Body of pancreas (tissue), 4 donors: ENCODE measurements at regions not wholly inside any gene's neighbourhood (a gene's known extent, or its start where the extent isn't known, plus 50 kb on each side); places are given as distances from the start of the nearest gene placed in this dataset.

ENCODE experiments used
- ATAC-seq: fragments of 150-250 bp; one replicate; pipeline ENCODE4 v1.9.1; 2016
- DNase-seq, 4 donors: peaks; one replicate each; pipeline ENCODE4 v3.0.0-alpha.2; 2019
- H3K27ac ChIP-seq, 4 donors: fragments of 200-600 bp; sonication (generic); 1 replicate in 3 of 4; 2 replicates in 1 of 4; pipeline versions ENCODE4 v1.5.1 to v1.6.1; 2016 to 2019; ENCODE audit warnings: mild to moderate bottlenecking in 1 of 4, mixed read lengths in 1 of 4, moderate library complexity in 1 of 4
- H3K27me3 ChIP-seq, 2 donors: fragments of 200-600 bp; sonication (generic); one replicate each; pipeline ENCODE4 v1.6.0; 2016; ENCODE audit warnings: mild to moderate bottlenecking in 1 of 2
- H3K36me3 ChIP-seq, 2 donors: fragments of 200-600 bp; sonication (generic); replicated peaks in 1 of 2; 2 replicates each; pipeline ENCODE4 v1.5.1; 2016; ENCODE audit warnings: low read depth in 2 of 2; ENCODE audit not compliant: insufficient read depth in 1 of 2
- H3K4me1 ChIP-seq: fragments of 200-600 bp; sonication (generic); one replicate; pipeline ENCODE4 v1.6.0; 2016
- H3K4me3 ChIP-seq, 2 donors: fragments of 200-600 bp; sonication (generic); 1 replicate in 1 of 2; 2 replicates in 1 of 2; pipeline ENCODE4 v1.5.1; 2016 to 2019
- H3K9me3 ChIP-seq, 3 donors: fragments of 200-600 bp; sonication (generic); 1 replicate in 2 of 3; 2 replicates in 1 of 3; pipeline ENCODE4 v1.5.1; 2016
- POLR2A ChIP-seq, 3 donors: fragments of 450-650 bp; IDR thresholded peaks; one replicate each; pipeline ENCODE4 v1.6.1; 2016; ENCODE audit warnings: antibody characterized with exemption in 3 of 3, mild to moderate bottlenecking in 2 of 3
- WGBS, 2 donors: methylation state at CpG; one replicate each; pipeline ENCODE4 v1.1.5; 2017; 5-methylcytosine and 5-hydroxymethylcytosine counted together
- intact Hi-C: fragments of 100-400 bp; cut with DNase I; formaldehyde crosslinking; loops from one replicate; pipeline ENCODE4 v1.15.1; 2023
- TF ChIP-seq, protein P1 (sequence below), 7 experiments: fragments of 450-650 bp in 4 of 7; fragments of 200-600 bp in 3 of 7; sonication (generic) in 3 of 7; IDR thresholded peaks; one replicate each; pipeline ENCODE4 v1.5.1; 2016 to 2019; ENCODE audit warnings: antibody characterized with exemption in 7 of 7

DNA sequence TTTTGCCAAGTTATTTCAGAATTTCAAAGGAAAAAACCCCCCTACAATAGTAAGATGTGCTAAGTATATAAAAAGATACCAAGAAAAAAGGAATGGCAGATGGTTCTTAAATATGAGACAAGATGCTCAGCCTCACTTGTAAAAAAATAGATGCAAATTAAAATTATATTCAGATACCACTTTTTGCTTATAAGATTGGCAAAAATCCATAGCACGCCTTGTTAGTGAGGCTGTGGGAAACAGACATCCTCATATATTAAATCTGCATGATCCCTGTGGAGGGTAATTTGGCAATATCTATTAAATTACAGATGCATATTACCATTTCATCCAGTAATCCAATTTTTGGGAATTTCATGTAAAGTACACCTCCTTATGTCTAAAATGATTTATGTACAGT, 62.5 kb upstream of the PDHA1 start:
- H3K27me3 ChIP-seq: no peaks in the 10 kb centered on the region
- H3K27ac ChIP-seq: no peak overlapping the region
- H3K9me3 ChIP-seq: no peaks in the 10 kb centered on the region
- DNase-seq (no peak), ATAC-seq (no peak)
- no peak for TF ChIP-seq POLR2A (IDR thresholded peaks at IDR 0.05)
- TF ChIP-seq, protein P1, sequence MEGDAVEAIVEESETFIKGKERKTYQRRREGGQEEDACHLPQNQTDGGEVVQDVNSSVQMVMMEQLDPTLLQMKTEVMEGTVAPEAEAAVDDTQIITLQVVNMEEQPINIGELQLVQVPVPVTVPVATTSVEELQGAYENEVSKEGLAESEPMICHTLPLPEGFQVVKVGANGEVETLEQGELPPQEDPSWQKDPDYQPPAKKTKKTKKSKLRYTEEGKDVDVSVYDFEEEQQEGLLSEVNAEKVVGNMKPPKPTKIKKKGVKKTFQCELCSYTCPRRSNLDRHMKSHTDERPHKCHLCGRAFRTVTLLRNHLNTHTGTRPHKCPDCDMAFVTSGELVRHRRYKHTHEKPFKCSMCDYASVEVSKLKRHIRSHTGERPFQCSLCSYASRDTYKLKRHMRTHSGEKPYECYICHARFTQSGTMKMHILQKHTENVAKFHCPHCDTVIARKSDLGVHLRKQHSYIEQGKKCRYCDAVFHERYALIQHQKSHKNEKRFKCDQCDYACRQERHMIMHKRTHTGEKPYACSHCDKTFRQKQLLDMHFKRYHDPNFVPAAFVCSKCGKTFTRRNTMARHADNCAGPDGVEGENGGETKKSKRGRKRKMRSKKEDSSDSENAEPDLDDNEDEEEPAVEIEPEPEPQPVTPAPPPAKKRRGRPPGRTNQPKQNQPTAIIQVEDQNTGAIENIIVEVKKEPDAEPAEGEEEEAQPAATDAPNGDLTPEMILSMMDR (IDR thresholded peaks at IDR 0.05): no peak
- no peaks in the 10 kb centered on the region for H3K4me1 ChIP-seq
- 50 to 57% methylated on average over 1 of the region's 1 CpG for WGBS, 2 donors
- no peak overlapping the region for H3K4me3 ChIP-seq
- intact Hi-C loops: no loop called here
- no peaks in the 10 kb centered on the region for H3K36me3 ChIP-seq

DNA sequence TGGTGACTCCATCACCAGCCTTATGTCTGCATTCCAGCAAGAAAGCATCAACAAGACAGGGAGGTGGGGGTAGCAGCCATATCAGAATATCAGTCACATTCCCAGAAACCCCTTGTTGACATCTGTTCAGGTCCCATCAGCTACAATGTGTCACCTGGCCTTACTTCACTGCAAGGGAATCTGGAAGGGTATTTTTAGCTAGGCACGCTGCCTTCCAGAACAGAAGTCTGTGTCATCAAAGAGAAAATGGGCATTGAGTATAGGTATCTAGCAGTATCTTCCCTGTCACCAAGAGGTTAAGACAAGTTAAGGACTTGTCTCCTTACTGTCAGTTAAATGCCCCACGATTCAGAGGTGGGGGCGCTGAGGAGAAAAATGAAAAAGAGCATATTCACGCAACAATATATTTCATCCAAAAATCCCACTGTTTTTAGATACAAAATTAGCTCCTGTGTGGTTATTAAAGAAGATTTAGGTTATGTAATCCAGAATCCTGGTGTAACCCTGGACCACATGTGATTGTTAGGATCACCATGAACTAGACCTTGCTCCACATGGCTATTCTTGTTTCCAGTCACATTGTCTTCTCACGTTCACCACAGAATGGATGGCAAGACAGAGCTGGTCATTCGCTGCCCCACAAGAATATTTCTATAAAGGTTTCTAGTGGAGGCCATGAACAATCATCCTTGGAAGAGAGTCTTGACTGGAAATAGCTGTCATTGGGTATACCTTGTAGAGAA, 60.0 kb upstream of the PDHA1 start:
- WGBS, 2 donors: 77 to 89% methylated on average over 5 to 6 of the region's 6 CpGs
- no peaks in the 10 kb centered on the region for H3K4me1 ChIP-seq
- no peaks in the 10 kb centered on the region for H3K36me3 ChIP-seq
- no peaks in the 10 kb centered on the region for H3K9me3 ChIP-seq
- no peak for TF ChIP-seq POLR2A (IDR thresholded peaks at IDR 0.05)
- TF ChIP-seq, protein P1 (IDR thresholded peaks at IDR 0.05): no peak
- intact Hi-C loops: no loop called here
- H3K27ac ChIP-seq: no peak overlapping the region
- no peaks in the 10 kb centered on the region for H3K27me3 ChIP-seq
- no peak for DNase-seq
- no peak overlapping the region for H3K4me3 ChIP-seq
- no peak for ATAC-seq

DNA sequence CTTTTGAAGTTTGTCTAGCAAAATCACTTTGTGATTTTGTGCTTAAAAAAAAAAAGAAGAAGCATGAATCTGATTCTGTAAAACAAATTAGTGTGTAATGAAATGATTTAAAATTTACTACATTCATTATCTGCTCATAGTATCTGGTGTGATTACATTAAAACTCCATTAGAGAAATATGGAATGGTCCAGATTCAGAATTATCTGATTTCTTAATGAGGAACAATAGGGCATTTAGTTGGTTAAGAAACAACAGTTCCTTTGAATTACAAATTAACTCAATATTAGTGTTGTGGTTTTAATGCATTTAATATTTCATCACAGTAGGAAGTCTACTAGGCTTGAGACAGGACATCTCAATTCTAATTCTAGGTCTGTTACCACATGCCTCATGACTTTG, 57.9 kb upstream of the PDHA1 start:
- Histone ChIP-seq H3K27ac (no peak overlapping the region), H3K4me3 (no peak overlapping the region), H3K27me3 (no peaks in the 10 kb centered on the region), H3K9me3 (no peaks in the 10 kb centered on the region), H3K36me3 (no peaks in the 10 kb centered on the region), H3K4me1 (no peaks in the 10 kb centered on the region)
- TF ChIP-seq POLR2A (IDR thresholded peaks at IDR 0.05): no peak
- TF ChIP-seq, protein P1 (IDR thresholded peaks at IDR 0.05): no peak
- DNase-seq (no peak), ATAC-seq (no peak)
- intact Hi-C loops: no loop called here

DNA sequence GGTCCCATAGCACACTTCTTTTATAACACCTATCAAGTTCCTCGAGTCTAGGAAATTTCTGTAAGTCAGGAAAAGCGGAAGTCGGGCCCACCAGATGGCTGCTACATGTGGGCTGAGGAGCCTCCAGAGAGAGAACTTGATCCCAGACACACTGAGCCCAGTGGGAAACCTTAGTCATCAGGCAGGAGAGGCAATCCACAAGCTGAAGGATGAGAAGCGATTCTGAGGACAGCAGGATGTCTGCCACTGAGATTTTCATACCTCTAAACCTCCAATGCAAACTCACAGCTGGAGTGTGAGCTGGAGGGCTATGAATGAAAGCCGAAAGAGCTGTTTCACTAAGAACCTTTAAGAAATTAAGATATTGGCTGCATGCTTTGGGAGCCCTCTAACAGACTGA, 52.6 kb upstream of the PDHA1 start:
- Histone ChIP-seq H3K4me3 (no peak overlapping the region), H3K27me3 (no peaks in the 10 kb centered on the region), H3K9me3 (no peaks in the 10 kb centered on the region), H3K36me3 (no peaks in the 10 kb centered on the region), H3K4me1 (no peaks in the 10 kb centered on the region), H3K27ac (no peak overlapping the region)
- DNase-seq: no peak
- no peak for ATAC-seq
- TF ChIP-seq POLR2A (IDR thresholded peaks at IDR 0.05): no peak
- TF ChIP-seq, protein P1 (IDR thresholded peaks at IDR 0.05): no peak
- 40 to 49% methylated on average over 5 of the region's 5 CpGs for WGBS, 2 donors
- intact Hi-C loops: no loop called here
